Breast epithelium (tissue), 4 donors: ENCODE measurements at regions not wholly inside any gene's neighbourhood (a gene's known extent, or its start where the extent isn't known, plus 50 kb on each side); places are given as distances from the start of the nearest gene placed in this dataset.

Experiments
- DNase-seq, 2 donors: peaks; one replicate each; pipeline ENCODE4 v3.0.0-alpha.2; 2019; ENCODE audit warnings: low spot score in 2 of 2
- H3K27ac ChIP-seq, 2 donors: fragments of 200-600 bp; sonication (generic) in 1 of 2; one replicate each; pipeline ENCODE4 v1.5.1; 2016 to 2019; ENCODE audit warnings: mild to moderate bottlenecking in 1 of 2
- H3K27me3 ChIP-seq, 2 donors: fragments of 200-600 bp; sonication (generic) in 1 of 2; one replicate each; pipeline versions ENCODE4 v1.5.1 to v1.6.0; 2017 to 2019; ENCODE audit warnings: control low read depth in 1 of 2, mild to moderate bottlenecking in 1 of 2
- H3K36me3 ChIP-seq: fragments of 200-600 bp; one replicate; pipeline ENCODE4 v1.5.1; 2019
- H3K4me1 ChIP-seq, 2 donors: fragments of 200-600 bp; sonication (generic); one replicate each; pipeline ENCODE4 v1.5.1; 2016 to 2019; ENCODE audit warnings: control low read depth in 1 of 2
- H3K4me3 ChIP-seq, 3 donors: fragments of 200-600 bp; sonication (generic); 1 replicate in 2 of 3; 2 replicates in 1 of 3; pipeline ENCODE4 v1.5.1; 2016 to 2019; ENCODE audit warnings: mild to moderate bottlenecking in 3 of 3, moderate library complexity in 2 of 3
- H3K9me3 ChIP-seq, 2 donors: fragments of 200-600 bp; sonication (generic) in 1 of 2; one replicate each; pipeline ENCODE4 v1.5.1; 2016 to 2019; ENCODE audit warnings: control low read depth in 1 of 2
- CTCF ChIP-seq, 3 donors: fragments of 450-650 bp; IDR thresholded peaks; one replicate each; pipeline ENCODE4 v1.5.1; 2016 to 2017; ENCODE audit warnings: antibody characterized with exemption in 3 of 3, mild to moderate bottlenecking in 3 of 3, moderate library complexity in 3 of 3
- POLR2A ChIP-seq: fragments of 450-650 bp; IDR thresholded peaks from one replicate; pipeline ENCODE4 v1.6.1; 2016; ENCODE audit warnings: antibody characterized with exemption, mild to moderate bottlenecking, moderate library complexity
- POLR2AphosphoS5 ChIP-seq, 3 donors: sonication (generic); formaldehyde crosslinking; IDR thresholded peaks; one replicate each; pipeline ENCODE4 v1.6.1; 2017; ENCODE audit warnings: antibody characterized with exemption in 3 of 3
- intact Hi-C: fragments of 100-400 bp; cut with DNase I; formaldehyde crosslinking; loops from one replicate; pipeline ENCODE4 v1.15.1; 2023; ENCODE audit warnings: low total_unique reads

DNA sequence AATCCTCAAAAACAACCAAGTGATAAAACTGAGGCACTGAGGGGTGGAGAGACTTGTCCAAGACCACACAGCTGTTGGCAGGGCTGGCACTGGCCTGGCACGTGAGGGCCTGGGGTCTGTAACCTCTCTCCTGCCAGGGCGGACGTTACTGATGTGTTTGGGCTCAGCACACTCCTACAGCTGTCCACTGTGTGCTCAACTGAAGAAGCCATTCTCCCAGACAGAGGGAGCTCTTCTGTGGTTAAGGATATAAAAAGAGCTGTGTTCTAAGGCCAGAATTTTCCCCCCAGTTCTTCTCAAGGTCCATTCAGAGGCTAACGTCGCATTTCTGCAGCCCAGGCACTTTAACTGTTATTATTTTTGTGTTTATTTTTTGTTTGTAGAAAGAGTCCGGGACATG is 429.0 kb upstream of the ATP11B start:
- intact Hi-C loops = no loop called here
- TF ChIP-seq CTCF (IDR thresholded peaks at IDR 0.05) (no peak), POLR2AphosphoS5 (IDR thresholded peaks at IDR 0.05) (no peak), POLR2A (no peak)
- H3K4me3 ChIP-seq = no peak overlapping the region
- H3K27me3 ChIP-seq = no peaks in the 10 kb centered on the region
- no peak overlapping the region for H3K27ac ChIP-seq
- H3K4me1 ChIP-seq = no peaks in the 10 kb centered on the region
- H3K9me3 ChIP-seq = no peaks in the 10 kb centered on the region
- DNase-seq = no peak
- H3K36me3 ChIP-seq = no peaks in the 10 kb centered on the region

GRCh38 chr3:182364723-182365650 is 428.3 kb upstream of the ATP11B start:
- H3K27me3 ChIP-seq = no peaks in the 10 kb centered on the region
- intact Hi-C loops = no loop called here
- DNase-seq = no peak
- H3K27ac ChIP-seq = no peak overlapping the region
- peak overlapping the region in 1 of 3 donors; percentile 0 for H3K4me3 ChIP-seq
- TF ChIP-seq CTCF (IDR thresholded peaks at IDR 0.05) = no peak
- no peak for TF ChIP-seq POLR2A
- no peak for TF ChIP-seq POLR2AphosphoS5 (IDR thresholded peaks at IDR 0.05)
- H3K9me3 ChIP-seq = no peaks in the 10 kb centered on the region
- no peaks in the 10 kb centered on the region for H3K36me3 ChIP-seq
- H3K4me1 ChIP-seq = no peaks in the 10 kb centered on the region

DNA sequence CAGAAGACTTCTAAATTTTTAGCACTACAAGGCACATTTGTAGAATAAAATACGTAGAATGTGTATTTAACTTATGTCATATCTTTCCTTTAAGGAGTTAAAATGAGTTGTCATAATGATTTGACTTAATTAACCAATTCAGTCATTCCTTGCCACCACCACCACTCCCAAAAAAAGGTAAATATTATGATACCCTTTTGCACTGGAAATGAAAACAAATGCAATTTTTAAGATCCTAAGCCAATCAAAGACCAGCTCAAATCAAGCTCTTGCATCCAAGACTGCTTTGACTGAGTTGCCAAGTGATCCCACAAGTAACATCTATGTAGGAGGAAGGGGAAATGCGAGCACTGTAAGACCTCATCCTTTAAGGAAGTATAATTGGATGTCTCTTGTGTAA is 426.6 kb upstream of the ATP11B start:
- Histone ChIP-seq H3K9me3 (no peaks in the 10 kb centered on the region), H3K36me3 (no peaks in the 10 kb centered on the region), H3K4me3 (no peak overlapping the region), H3K27ac (no peak overlapping the region), H3K4me1 (no peaks in the 10 kb centered on the region), H3K27me3 (no peaks in the 10 kb centered on the region)
- TF ChIP-seq POLR2A = no peak
- TF ChIP-seq CTCF (IDR thresholded peaks at IDR 0.05) = no peak
- intact Hi-C loops = no loop called here
- DNase-seq = no peak

DNA sequence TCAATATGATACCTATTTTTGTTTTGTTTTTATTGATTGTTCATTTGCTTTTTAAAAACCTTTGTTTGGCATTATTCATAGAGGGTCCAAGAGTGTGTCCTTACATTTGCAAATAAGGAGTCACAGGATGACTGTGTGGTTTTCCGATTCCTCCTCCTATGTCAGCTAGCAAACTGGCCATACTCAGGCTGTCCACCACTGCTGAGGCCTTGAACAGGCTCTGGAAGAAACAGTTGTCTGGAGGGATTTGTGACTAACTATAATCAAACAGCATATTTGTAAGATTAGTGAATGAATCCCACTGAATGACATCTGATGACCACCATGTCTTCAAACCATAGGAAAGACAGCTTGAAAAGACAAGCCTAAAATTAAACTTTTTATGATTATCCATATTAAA is 423.4 kb upstream of the ATP11B start:
- intact Hi-C loops = no loop called here
- H3K36me3 ChIP-seq = no peaks in the 10 kb centered on the region
- H3K27me3 ChIP-seq = no peaks in the 10 kb centered on the region
- H3K4me3 ChIP-seq = no peak overlapping the region
- no peak for DNase-seq
- TF ChIP-seq POLR2A = no peak
- no peaks in the 10 kb centered on the region for H3K4me1 ChIP-seq
- no peaks in the 10 kb centered on the region for H3K9me3 ChIP-seq
- H3K27ac ChIP-seq = no peak overlapping the region

DNA sequence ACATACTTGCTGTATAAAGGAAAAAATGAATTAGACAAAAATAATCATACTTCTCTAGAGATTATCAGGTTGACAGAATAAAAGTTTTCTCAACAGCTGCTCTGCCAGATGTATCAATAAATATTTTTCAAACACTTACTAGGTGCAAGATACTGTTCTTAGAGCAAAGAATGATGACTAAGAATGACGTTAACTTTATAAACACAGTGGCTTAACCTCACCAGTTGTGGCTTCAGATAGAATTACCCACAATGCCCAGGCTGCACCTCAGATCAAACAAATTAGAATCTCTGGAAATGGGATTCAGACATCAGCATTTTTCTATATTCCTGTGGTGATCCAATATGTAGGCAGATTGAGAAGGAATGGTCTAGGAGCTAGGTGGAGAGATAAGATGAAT is 422.4 kb upstream of the ATP11B start:
- H3K9me3 ChIP-seq = no peaks in the 10 kb centered on the region
- no peak for DNase-seq
- H3K27ac ChIP-seq = no peak overlapping the region
- intact Hi-C loops = no loop called here
- no peak overlapping the region for H3K4me3 ChIP-seq
- H3K27me3 ChIP-seq = no peaks in the 10 kb centered on the region
- H3K4me1 ChIP-seq = no peaks in the 10 kb centered on the region
- no peaks in the 10 kb centered on the region for H3K36me3 ChIP-seq
- TF ChIP-seq POLR2A (no peak), POLR2AphosphoS5 (IDR thresholded peaks at IDR 0.05) (no peak), CTCF (IDR thresholded peaks at IDR 0.05) (no peak)
